Neuronal stem cell (in vitro differentiated cells): ENCODE measurements at regions not wholly inside any gene's neighbourhood (a gene's known extent, or its start where the extent isn't known, plus 50 kb on each side); places are given as distances from the start of the nearest gene placed in this dataset.

ENCODE experiments used
- DNase-seq: peaks from one replicate; pipeline ENCODE4 v3.0.0-alpha.2; 2013; ENCODE audit warnings: low spot score
- H2AFZ ChIP-seq: one replicate; pipeline ENCODE4 v1.6.1; 2013; ENCODE audit warnings: mild to moderate bottlenecking, low read length, inconsistent platforms
- H2AK5ac ChIP-seq: 2 replicates; pipeline ENCODE4 v1.6.1; 2013; ENCODE audit warnings: low read depth, mild to moderate bottlenecking, inconsistent platforms, low read length, moderate library complexity, mixed read lengths
- H2BK120ac ChIP-seq: 2 replicates; pipeline ENCODE4 v1.6.1; 2013; ENCODE audit warnings: low read depth, mild to moderate bottlenecking, inconsistent platforms, low read length, moderate library complexity, mixed read lengths
- H2BK12ac ChIP-seq: one replicate; pipeline ENCODE4 v1.6.1; 2013; ENCODE audit warnings: low read length, inconsistent platforms
- H2BK15ac ChIP-seq: 2 replicates; pipeline ENCODE4 v1.6.1; 2013; ENCODE audit warnings: mild to moderate bottlenecking, low read length, inconsistent platforms, mixed read lengths
- H2BK5ac ChIP-seq: one replicate; pipeline ENCODE4 v1.6.1; 2013; ENCODE audit warnings: inconsistent platforms, mild to moderate bottlenecking, low read length, moderate library complexity
- H3K14ac ChIP-seq: one replicate; pipeline ENCODE4 v1.6.1; 2013; ENCODE audit warnings: low read length, inconsistent platforms
- H3K18ac ChIP-seq: 2 replicates; pipeline ENCODE4 v1.6.1; 2013; ENCODE audit warnings: low read length, inconsistent platforms
- H3K23ac ChIP-seq: 2 replicates; pipeline ENCODE4 v1.6.1; 2013; ENCODE audit warnings: low read depth, mild to moderate bottlenecking, mixed read lengths, low read length, inconsistent platforms; ENCODE audit not compliant: poor library complexity
- H3K27ac ChIP-seq: replicated peaks from 3 replicates; pipeline ENCODE4 v1.5.1; 2013; ENCODE audit warnings: low read length, inconsistent platforms
- H3K27me3 ChIP-seq, 3 experiments: 2 replicates each; pipeline ENCODE4 v1.6.1; 2013; ENCODE audit warnings: low read length in 3 of 3, mild to moderate bottlenecking in 2 of 3, inconsistent platforms in 1 of 3, low read depth in 1 of 3, mixed read lengths in 1 of 3, moderate library complexity in 1 of 3; ENCODE audit not compliant: control insufficient read depth in 3 of 3, insufficient read depth in 3 of 3
- H3K36me3 ChIP-seq, 2 donors: replicated peaks in 1 of 2; 2 replicates each; pipeline ENCODE4 v1.6.1; 2013; ENCODE audit warnings: low read length in 2 of 2; ENCODE audit not compliant: control insufficient read depth in 2 of 2, insufficient read depth in 2 of 2
- H3K4ac ChIP-seq: 2 replicates; pipeline ENCODE4 v1.6.1; 2013; ENCODE audit warnings: inconsistent platforms, mild to moderate bottlenecking, low read length, moderate library complexity
- H3K4me1 ChIP-seq, 2 donors: 1 replicate in 1 of 2; 2 replicates in 1 of 2; pipeline ENCODE4 v1.6.1; 2013; ENCODE audit warnings: low read length in 2 of 2, low read depth in 1 of 2; ENCODE audit not compliant: control insufficient read depth in 2 of 2, insufficient read depth in 1 of 2
- H3K4me2 ChIP-seq: one replicate; pipeline ENCODE4 v1.6.1; 2013; ENCODE audit warnings: mild to moderate bottlenecking, low read length, inconsistent platforms; ENCODE audit not compliant: insufficient read depth, poor library complexity, severe bottlenecking
- H3K4me3 ChIP-seq, 2 donors: 2 replicates each; pipeline ENCODE4 v1.5.1; 2013; ENCODE audit warnings: low read length in 2 of 2, mild to moderate bottlenecking in 2 of 2, inconsistent platforms in 1 of 2, moderate library complexity in 1 of 2
- H3K79me1 ChIP-seq: one replicate; pipeline ENCODE4 v1.6.1; 2013; ENCODE audit warnings: low read depth, mild to moderate bottlenecking, inconsistent platforms, low read length, moderate library complexity
- H3K9ac ChIP-seq: one replicate; pipeline ENCODE4 v1.6.1; 2013; ENCODE audit warnings: mild to moderate bottlenecking, low read depth, low read length, inconsistent platforms; ENCODE audit not compliant: poor library complexity
- H3K9me3 ChIP-seq, 2 donors: replicated peaks in 1 of 2; 2 replicates each; pipeline versions ENCODE3 to v1.6.1; 2013; ENCODE audit warnings: low read length in 2 of 2, mild to moderate bottlenecking in 2 of 2, inconsistent platforms in 1 of 2, low read depth in 1 of 2, mixed read lengths in 1 of 2, moderate library complexity in 1 of 2; ENCODE audit not compliant: control insufficient read depth in 2 of 2, insufficient read depth in 1 of 2
- H4K8ac ChIP-seq: one replicate; pipeline ENCODE4 v1.6.1; 2013; ENCODE audit warnings: low read depth, mild to moderate bottlenecking, inconsistent platforms, low read length, moderate library complexity
- H4K91ac ChIP-seq: one replicate; pipeline ENCODE4 v1.6.1; 2013; ENCODE audit warnings: low read length, low read depth, mild to moderate bottlenecking, inconsistent platforms; ENCODE audit not compliant: poor library complexity
- WGBS, 2 donors: extraction: QIAGEN DNeasy Blood & Tissue Kit; methylation state at CpG; one replicate each; pipeline ENCODE4 v1.1.7; 2013; ENCODE audit warnings: missing lambda C conversion rate in 2 of 2, mixed read lengths in 1 of 2; ENCODE audit not compliant: insufficient read length in 2 of 2, insufficient replicate concordance in 1 of 2; ENCODE audit errors: extremely low coverage in 2 of 2; 5-methylcytosine and 5-hydroxymethylcytosine counted together

DNA sequence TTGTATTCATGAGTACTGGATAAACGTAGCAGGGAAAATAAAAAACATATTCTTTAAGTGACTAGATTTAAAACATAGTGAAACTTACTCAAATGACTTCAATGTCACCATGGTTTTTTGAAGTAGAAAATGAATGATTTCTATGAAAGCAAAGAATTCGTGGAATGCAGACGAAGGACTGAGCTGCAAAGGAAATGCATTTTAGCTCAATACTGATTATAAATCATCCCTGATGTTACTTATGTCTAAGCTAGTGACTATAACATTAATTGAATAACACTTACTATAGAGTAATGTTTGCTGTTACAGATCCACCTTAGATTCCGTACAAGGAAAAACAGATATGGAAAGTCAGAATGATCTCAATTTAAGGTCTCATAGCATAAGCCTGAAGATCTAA, 1257.7 kb upstream of the CDH2 start:
- DNase-seq = no peak
- H2BK5ac ChIP-seq = no peak overlapping the region
- no peak overlapping the region for H3K4me2 ChIP-seq
- no peak overlapping the region for H3K14ac ChIP-seq
- H2AFZ ChIP-seq = no peak overlapping the region
- H4K8ac ChIP-seq = no peak overlapping the region
- H2BK120ac ChIP-seq = no peak overlapping the region
- H3K4me1 ChIP-seq = peaks cover 0 to 2% of the 10 kb centered on the region in 2 donors
- H2BK15ac ChIP-seq = no peak overlapping the region
- H2AK5ac ChIP-seq = no peak overlapping the region
- no peak overlapping the region for H3K4ac ChIP-seq
- H3K27me3 ChIP-seq = no peaks in the 10 kb centered on the region
- no peak overlapping the region for H3K18ac ChIP-seq
- no peak overlapping the region for H4K91ac ChIP-seq
- no peak overlapping the region for H3K9ac ChIP-seq
- H2BK12ac ChIP-seq = no peak overlapping the region
- H3K36me3 ChIP-seq = no peaks in the 10 kb centered on the region
- no peak overlapping the region for H3K23ac ChIP-seq
- no peak overlapping the region for H3K4me3 ChIP-seq
- no CpG with 5 or more reads among the region's 4 CpGs for WGBS, 2 donors
- H3K9me3 ChIP-seq = no peaks in the 10 kb centered on the region
- no peaks in the 10 kb centered on the region for H3K79me1 ChIP-seq
- H3K27ac ChIP-seq = no peak overlapping the region

DNA sequence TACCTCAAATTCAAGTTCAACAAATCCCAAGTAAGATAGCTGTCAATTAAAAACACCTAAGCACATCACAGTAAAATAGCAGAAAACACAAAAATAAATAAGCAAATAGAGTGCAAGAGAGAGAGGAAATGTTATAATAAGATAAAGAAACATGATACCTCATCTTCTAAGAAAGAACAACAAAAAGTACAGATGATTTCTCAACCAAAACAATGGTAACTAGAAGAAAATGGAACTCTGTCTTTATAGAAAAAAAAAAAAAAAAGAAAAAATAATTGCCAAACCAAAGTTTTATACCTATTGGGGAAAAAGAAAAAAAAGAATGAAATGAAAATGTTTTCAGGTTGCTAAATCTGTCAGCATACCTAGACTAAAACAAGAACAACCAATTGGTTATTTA, 1253.5 kb upstream of the CDH2 start:
- Histone ChIP-seq H3K14ac (no peak overlapping the region), H3K4me3 (no peak overlapping the region), H3K79me1 (no peaks in the 10 kb centered on the region)

DNA sequence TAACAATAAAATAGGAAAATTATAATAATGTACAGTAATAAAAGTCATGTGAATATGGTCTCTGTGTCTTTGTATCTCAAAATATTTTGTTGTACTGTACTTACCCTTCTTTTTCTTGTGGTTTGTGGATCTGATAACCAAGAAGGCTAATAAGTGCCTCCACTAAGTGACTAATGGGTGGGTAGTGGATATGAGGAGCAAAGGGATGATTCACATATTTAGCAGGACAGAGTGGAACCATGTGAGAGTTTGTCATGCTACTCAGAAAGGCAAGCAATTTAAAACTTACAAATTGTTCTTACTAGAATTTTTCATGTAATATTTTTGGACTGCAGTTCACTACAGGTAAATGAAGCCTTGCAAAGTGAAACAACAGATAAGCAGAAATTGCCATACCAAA, 1241.2 kb upstream of the CDH2 start:
- Histone ChIP-seq H2BK15ac (no peak overlapping the region), H2BK12ac (no peak overlapping the region), H3K23ac (no peak overlapping the region), H2BK5ac (no peak overlapping the region), H2AK5ac (no peak overlapping the region), H2BK120ac (no peak overlapping the region), H3K4me3 (no peak overlapping the region), H3K27ac (no peak overlapping the region), H3K14ac (no peak overlapping the region), H3K4me1 (no peaks in the 10 kb centered on the region), H2AFZ (no peak overlapping the region), H4K91ac (no peak overlapping the region), H3K9ac (no peak overlapping the region), H4K8ac (no peak overlapping the region), H3K4me2 (no peak overlapping the region), H3K18ac (no peak overlapping the region), H3K27me3 (no peaks in the 10 kb centered on the region), H3K79me1 (no peaks in the 10 kb centered on the region), H3K36me3 (no peaks in the 10 kb centered on the region), H3K4ac (no peak overlapping the region), H3K9me3 (peaks cover 5 to 11% of the 10 kb centered on the region in 2 donors)
- DNase-seq = no peak

More for the DNA sequence above, 1253.5 kb upstream of the CDH2 start:
- no peak overlapping the region for H3K4me2 ChIP-seq
- no peak overlapping the region for H3K27ac ChIP-seq
- H4K91ac ChIP-seq = no peak overlapping the region
- H2BK15ac ChIP-seq = no peak overlapping the region
- H2BK5ac ChIP-seq = no peak overlapping the region
- no peak overlapping the region for H3K9ac ChIP-seq
- H3K36me3 ChIP-seq = no peaks in the 10 kb centered on the region
- H3K18ac ChIP-seq = no peak overlapping the region
- H2AK5ac ChIP-seq = no peak overlapping the region
- peaks cover 0 to 4% of the 10 kb centered on the region in 2 donors for H3K9me3 ChIP-seq
- no peak overlapping the region for H3K23ac ChIP-seq
- H3K27me3 ChIP-seq = no peaks in the 10 kb centered on the region
- H2BK120ac ChIP-seq = no peak overlapping the region
- DNase-seq = no peak
- H2AFZ ChIP-seq = no peak overlapping the region
- peaks cover 0 to 2% of the 10 kb centered on the region in 2 donors for H3K4me1 ChIP-seq
- no peak overlapping the region for H2BK12ac ChIP-seq
- H4K8ac ChIP-seq = no peak overlapping the region
- no peak overlapping the region for H3K4ac ChIP-seq

DNA sequence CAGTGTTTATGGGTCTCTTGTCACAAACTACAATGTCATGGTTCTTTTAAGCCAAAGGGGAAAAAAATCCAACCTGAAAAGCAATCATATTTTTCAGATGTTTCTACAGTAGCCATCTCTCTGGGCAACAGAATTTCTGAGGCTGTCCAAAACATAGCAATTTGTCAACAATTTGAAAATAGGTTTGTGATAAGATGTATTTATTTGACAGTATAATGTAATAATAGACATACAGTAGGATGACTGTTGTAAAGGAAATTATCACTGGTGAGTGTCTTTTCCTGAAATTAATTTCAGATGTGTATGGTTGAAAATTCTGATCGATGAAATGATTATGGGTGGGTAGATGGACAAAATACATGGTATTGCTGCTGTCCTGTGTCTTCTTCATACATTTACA, 1230.1 kb upstream of the CDH2 start:
- Histone ChIP-seq H3K9me3 (no peaks in the 10 kb centered on the region), H2BK15ac (no peak overlapping the region), H2BK120ac (no peak overlapping the region), H3K4ac (no peak overlapping the region), H2AK5ac (no peak overlapping the region), H2BK5ac (no peak overlapping the region), H3K4me3 (no peak overlapping the region), H3K18ac (no peak overlapping the region), H3K79me1 (no peaks in the 10 kb centered on the region), H3K27ac (no peak overlapping the region), H3K4me2 (no peak overlapping the region), H3K9ac (no peak overlapping the region), H3K36me3 (no peaks in the 10 kb centered on the region), H3K27me3 (no peaks in the 10 kb centered on the region), H2AFZ (no peak overlapping the region), H2BK12ac (no peak overlapping the region), H3K4me1 (no peaks in the 10 kb centered on the region), H3K23ac (no peak overlapping the region), H4K91ac (no peak overlapping the region), H3K14ac (no peak overlapping the region), H4K8ac (no peak overlapping the region)
- no CpG with 5 or more reads among the region's 1 CpG for WGBS, 2 donors
- no peak for DNase-seq
